Panc1 (cell line): ENCODE measurements at regions not wholly inside any gene's neighbourhood (a gene's known extent, or its start where the extent isn't known, plus 50 kb on each side); places are given as distances from the start of the nearest gene placed in this dataset.

ENCODE experiments used
- ATAC-seq: fragments of 200-7000 bp; cut with Tn5 transposase; 2 replicates; pipeline ENCODE4 v1.9.1; 2020; ENCODE audit warnings: mild to moderate bottlenecking, moderate library complexity
- BruUV-seq: library from RNA; stranded (reverse); fragments of 400-500 nt; replicated peaks from 2 replicates; lab custom pipeline; 2021; lab: Mats Ljungman, UMichigan
- CTCF ChIA-PET: fragments of 300-600 bp; sonication (Branson Sonifier 250); formaldehyde crosslinking; loops from one replicate; lab custom pipeline; 2022; ENCODE audit warnings: antibody characterized with exemption; lab: Charles Lee
- POLR2A ChIA-PET: fragments of 300-600 bp; sonication (Branson Sonifier 250); formaldehyde crosslinking; loops from one replicate; lab custom pipeline; 2022; ENCODE audit warnings: antibody characterized with exemption; lab: Charles Lee
- DNase-seq: peaks from one replicate; pipeline ENCODE4 v3.0.0-alpha.2; 2010; ENCODE audit warnings: low read depth, low spot score
- H3K27ac ChIP-seq: 2 replicates; pipeline ENCODE4 v1.5.1; 2011; ENCODE audit warnings: mild to moderate bottlenecking, low read length, inconsistent platforms
- H3K27me3 ChIP-seq: fragments of 200-500 bp; sonication (Bioruptor generic); 2 replicates; pipeline ENCODE4 v1.6.0; 2014; ENCODE audit warnings: low read length, inconsistent platforms; ENCODE audit not compliant: control insufficient read depth, insufficient read depth
- H3K36me3 ChIP-seq: fragments of 200-500 bp; sonication (Bioruptor generic); 2 replicates; pipeline ENCODE4 v1.5.1; 2014; ENCODE audit warnings: inconsistent platforms, mild to moderate bottlenecking, low read length, moderate library complexity; ENCODE audit not compliant: control insufficient read depth, insufficient read depth
- H3K4me1 ChIP-seq: 2 replicates; pipeline ENCODE4 v1.5.1; 2011; ENCODE audit warnings: inconsistent platforms, mild to moderate bottlenecking, low read length, moderate library complexity; ENCODE audit not compliant: control insufficient read depth, insufficient read depth
- H3K4me3 ChIP-seq, 2 experiments: 2 replicates each; pipeline ENCODE4 v1.5.1; 2011 to 2012; ENCODE audit warnings: low read depth in 2 of 2, low read length in 2 of 2, mild to moderate bottlenecking in 2 of 2, inconsistent platforms in 1 of 2, moderate library complexity in 1 of 2
- H3K9me3 ChIP-seq: fragments of 200-500 bp; sonication (Bioruptor generic); 2 replicates; pipeline ENCODE4 v1.5.1; 2014; ENCODE audit warnings: low read depth, mild to moderate bottlenecking, inconsistent platforms, low read length, moderate library complexity; ENCODE audit not compliant: control insufficient read depth, insufficient read depth
- POLR2AphosphoS5 ChIP-seq: IDR thresholded peaks from 2 replicates; pipeline ENCODE4 v1.6.1; 2012; ENCODE audit warnings: mild to moderate bottlenecking, low read depth, low read length, moderate library complexity
- REST ChIP-seq, 2 experiments: IDR thresholded peaks; 2 replicates each; pipeline ENCODE4 v1.6.1; 2011 to 2012; ENCODE audit warnings: low read depth in 2 of 2, control low read depth in 1 of 2, low read length in 1 of 2, mild to moderate bottlenecking in 1 of 2, moderate library complexity in 1 of 2; ENCODE audit not compliant: insufficient read depth in 1 of 2
- SIN3A ChIP-seq: IDR thresholded peaks from 2 replicates; pipeline ENCODE4 v1.6.1; 2012; ENCODE audit warnings: low read depth, mild to moderate bottlenecking, low read length, moderate library complexity, borderline replicate concordance; ENCODE audit not compliant: insufficient read depth
- TCF7L2 ChIP-seq: IDR thresholded peaks from 2 replicates; pipeline ENCODE4 v1.6.1; 2011; ENCODE audit warnings: mild to moderate bottlenecking, low read depth, low read length, inconsistent platforms
- in situ Hi-C: cut with HindIII; loops from 2 replicates; pipeline ENCODE4 v1.10.0; 2016; ENCODE audit warnings: low sequenced_read_pairs, low pct_unique_long_range_greater_than_20kb
- intact Hi-C: fragments of 100-400 bp; cut with micrococcal nuclease; formaldehyde crosslinking; loops from one replicate; pipeline ENCODE4 v1.10.0; 2022; ENCODE audit not compliant: unreplicated experiment
- TF ChIP-seq, protein P1 (sequence below): fragments of 450-650 bp; IDR thresholded peaks from 2 replicates; pipeline ENCODE4 v1.5.1; 2017; ENCODE audit warnings: mild to moderate bottlenecking

GRCh38 chr12:105928436-105928835 is 210.3 kb downstream of the NUAK1 start:
- Histone ChIP-seq H3K27me3 (no peaks in the 10 kb centered on the region), H3K4me3 (no peak overlapping the region), H3K9me3 (no peaks in the 10 kb centered on the region), H3K27ac (no peak overlapping the region), H3K4me1 (peaks cover 4% of the 10 kb centered on the region; the same call in 1 of the 2 replicates), H3K36me3 (no peaks in the 10 kb centered on the region)
- DNase-seq (no peak), ATAC-seq (no peak)
- in situ Hi-C loops, result no loop called here
- no TSS peak for BruUV-seq
- CTCF ChIA-PET, result no interaction called here
- no peak for TF ChIP-seq POLR2AphosphoS5
- TF ChIP-seq, protein P1, sequence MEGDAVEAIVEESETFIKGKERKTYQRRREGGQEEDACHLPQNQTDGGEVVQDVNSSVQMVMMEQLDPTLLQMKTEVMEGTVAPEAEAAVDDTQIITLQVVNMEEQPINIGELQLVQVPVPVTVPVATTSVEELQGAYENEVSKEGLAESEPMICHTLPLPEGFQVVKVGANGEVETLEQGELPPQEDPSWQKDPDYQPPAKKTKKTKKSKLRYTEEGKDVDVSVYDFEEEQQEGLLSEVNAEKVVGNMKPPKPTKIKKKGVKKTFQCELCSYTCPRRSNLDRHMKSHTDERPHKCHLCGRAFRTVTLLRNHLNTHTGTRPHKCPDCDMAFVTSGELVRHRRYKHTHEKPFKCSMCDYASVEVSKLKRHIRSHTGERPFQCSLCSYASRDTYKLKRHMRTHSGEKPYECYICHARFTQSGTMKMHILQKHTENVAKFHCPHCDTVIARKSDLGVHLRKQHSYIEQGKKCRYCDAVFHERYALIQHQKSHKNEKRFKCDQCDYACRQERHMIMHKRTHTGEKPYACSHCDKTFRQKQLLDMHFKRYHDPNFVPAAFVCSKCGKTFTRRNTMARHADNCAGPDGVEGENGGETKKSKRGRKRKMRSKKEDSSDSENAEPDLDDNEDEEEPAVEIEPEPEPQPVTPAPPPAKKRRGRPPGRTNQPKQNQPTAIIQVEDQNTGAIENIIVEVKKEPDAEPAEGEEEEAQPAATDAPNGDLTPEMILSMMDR, result no peak
- TF ChIP-seq SIN3A, result no peak
- no peak for TF ChIP-seq REST (IDR thresholded peaks at IDR 0.05; ENCODE audit: insufficient read depth in 1 of 2, low read depth in 2 of 2, low read length in 1 of 2)
- no peak for TF ChIP-seq TCF7L2
- POLR2A ChIA-PET, result no interaction called here
- intact Hi-C loops, result no loop called here

GRCh38 chr12:105929192-105929591 is 209.6 kb downstream of the NUAK1 start:
- no peak for DNase-seq
- TF ChIP-seq POLR2AphosphoS5, result no peak
- no peak for TF ChIP-seq TCF7L2
- TF ChIP-seq, protein P1, result no peak
- TF ChIP-seq REST (IDR thresholded peaks at IDR 0.05; ENCODE audit: insufficient read depth in 1 of 2, low read depth in 2 of 2, low read length in 1 of 2), result no peak
- no peak for TF ChIP-seq SIN3A
- Histone ChIP-seq H3K4me1 (peaks cover 9% of the 10 kb centered on the region), H3K27me3 (no peaks in the 10 kb centered on the region), H3K36me3 (no peaks in the 10 kb centered on the region), H3K9me3 (no peaks in the 10 kb centered on the region), H3K4me3 (no peak overlapping the region), H3K27ac (no peak overlapping the region)
- ChIA-PET POLR2A (no interaction called here), CTCF (no interaction called here)
- in situ Hi-C loops (no loop called here), intact Hi-C loops (no loop called here)
- no peak for ATAC-seq
- BruUV-seq, result no TSS peak
